ENCODE measurements at regions not wholly inside any gene's neighbourhood (a gene's known extent, or its start where the extent isn't known, plus 50 kb on each side); places are given as distances from the start of the nearest gene placed in this dataset.

- no peak for TF ChIP-seq CTCF (IDR thresholded peaks at IDR 0.05)
- H3K4me1 ChIP-seq (ENCODE audit: control insufficient read depth in 1 of 2, low read depth in 2 of 2), result no peaks in the 10 kb centered on the region
- no peak for DNase-seq (ENCODE audit: low spot score)
- H3K4me3 ChIP-seq, result no peak overlapping the region
- H3K36me3 ChIP-seq, result no peaks in the 10 kb centered on the region
- H3K9me3 ChIP-seq, result no peaks in the 10 kb centered on the region
- no peaks in the 10 kb centered on the region for H3K27me3 ChIP-seq (replicated peaks; ENCODE audit: insufficient read depth)
- no peak for ATAC-seq (ENCODE audit: insufficient number of reproducible peaks, low FRiP score, low read depth)
- H3K27ac ChIP-seq, result no peak overlapping the region
These were observed 617.6 kb downstream of the COL12A1 start for GRCh38 chr6:74588094-74588832.

- Histone ChIP-seq H3K4me3 (no peak overlapping the region), H3K27me3 (replicated peaks; ENCODE audit: insufficient read depth) (no peaks in the 10 kb centered on the region), H3K4me1 (ENCODE audit: control insufficient read depth in 1 of 2, low read depth in 2 of 2) (no peaks in the 10 kb centered on the region), H3K9me3 (no peaks in the 10 kb centered on the region), H3K27ac (no peak overlapping the region), H3K36me3 (no peaks in the 10 kb centered on the region)
- DNase-seq (ENCODE audit: low spot score), result no peak
- TF ChIP-seq CTCF (IDR thresholded peaks at IDR 0.05), result no peak
- no peak for ATAC-seq (ENCODE audit: insufficient number of reproducible peaks, low FRiP score, low read depth)
These were observed 618.5 kb downstream of the COL12A1 start for GRCh38 chr6:74587386-74587785.

- Histone ChIP-seq H3K9me3 (no peaks in the 10 kb centered on the region), H3K27ac (no peak overlapping the region), H3K36me3 (no peaks in the 10 kb centered on the region), H3K27me3 (replicated peaks; ENCODE audit: insufficient read depth) (no peaks in the 10 kb centered on the region), H3K4me3 (no peak overlapping the region), H3K4me1 (ENCODE audit: control insufficient read depth in 1 of 2, low read depth in 2 of 2) (no peaks in the 10 kb centered on the region)
- ATAC-seq (ENCODE audit: insufficient number of reproducible peaks, low FRiP score, low read depth) (no peak), DNase-seq (ENCODE audit: low spot score) (no peak)
- no peak for TF ChIP-seq CTCF (IDR thresholded peaks at IDR 0.05)
These were observed 620.1 kb downstream of the COL12A1 start for GRCh38 chr6:74585753-74586152.

- Histone ChIP-seq H3K4me1 (ENCODE audit: control insufficient read depth in 1 of 2, low read depth in 2 of 2) (peaks cover 0 to 10% of the 10 kb centered on the region in 2 donors), H3K4me3 (no peak overlapping the region), H3K36me3 (no peaks in the 10 kb centered on the region), H3K27ac (no peak overlapping the region), H3K9me3 (no peaks in the 10 kb centered on the region), H3K27me3 (replicated peaks; ENCODE audit: insufficient read depth) (no peaks in the 10 kb centered on the region)
- ATAC-seq (ENCODE audit: insufficient number of reproducible peaks, low FRiP score, low read depth), result no peak
- DNase-seq (ENCODE audit: low spot score), result no peak
- TF ChIP-seq CTCF (IDR thresholded peaks at IDR 0.05), result no peak
These were observed 624.2 kb downstream of the COL12A1 start for GRCh38 chr6:74581681-74582080.

DNA sequence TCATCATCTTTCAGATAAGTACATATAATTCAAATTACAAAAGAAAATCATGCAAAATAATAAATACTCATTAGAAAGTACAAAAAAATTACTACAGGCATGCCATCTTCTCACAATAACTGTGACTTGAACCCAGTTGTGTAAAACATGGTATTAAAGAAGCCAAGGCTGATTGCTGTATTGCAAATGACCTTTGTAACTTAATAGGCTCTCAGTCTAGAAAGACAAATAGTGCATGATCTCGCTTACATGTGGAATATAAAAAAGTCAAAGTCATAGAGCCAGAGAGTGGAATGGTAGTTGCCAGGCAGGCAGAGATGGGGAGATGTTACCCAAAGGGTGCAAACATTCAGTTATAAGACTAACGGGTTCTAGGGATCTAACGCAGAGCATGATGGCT, 626.1 kb downstream of the COL12A1 start:
- peaks cover 0 to 10% of the 10 kb centered on the region in 2 donors for H3K4me1 ChIP-seq (ENCODE audit: control insufficient read depth in 1 of 2, low read depth in 2 of 2)
- no peaks in the 10 kb centered on the region for H3K27me3 ChIP-seq (replicated peaks; ENCODE audit: insufficient read depth)
- ATAC-seq (ENCODE audit: insufficient number of reproducible peaks, low FRiP score, low read depth) (no peak), DNase-seq (ENCODE audit: low spot score) (no peak)
- no peaks in the 10 kb centered on the region for H3K9me3 ChIP-seq
- no peaks in the 10 kb centered on the region for H3K36me3 ChIP-seq
- no peak for TF ChIP-seq CTCF (IDR thresholded peaks at IDR 0.05)
- H3K4me3 ChIP-seq, result no peak overlapping the region
- no peak overlapping the region for H3K27ac ChIP-seq

Data from thoracic aorta (tissue), 2 donors.